ENCODE measurements at regions not wholly inside any gene's neighbourhood (a gene's known extent, or its start where the extent isn't known, plus 50 kb on each side); places are given as distances from the start of the nearest gene placed in this dataset.

DNA sequence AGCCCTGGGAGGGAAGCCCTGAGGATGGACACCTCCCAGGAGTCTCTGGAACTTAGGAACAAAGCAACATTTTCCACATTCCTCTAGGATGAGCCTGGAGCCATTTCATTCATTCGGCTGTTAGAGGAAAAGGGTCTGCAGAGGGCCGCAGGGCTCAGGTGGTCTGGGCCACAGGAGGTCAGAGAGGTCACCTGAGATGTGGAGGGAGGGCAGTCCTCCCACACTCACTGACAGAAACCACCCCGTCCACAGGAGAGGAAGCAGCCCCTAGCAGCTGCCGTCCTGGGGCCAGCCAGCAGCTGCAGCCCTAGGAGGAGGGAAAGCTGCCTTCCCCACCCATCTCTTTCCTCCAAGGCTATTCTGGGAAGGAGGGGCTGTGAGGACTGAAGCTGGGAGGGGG, 207.0 kb downstream of the CDC5L start:
- TF ChIP-seq POLR2A (IDR thresholded peaks at IDR 0.05), result no peak
- TF ChIP-seq, protein P1, sequence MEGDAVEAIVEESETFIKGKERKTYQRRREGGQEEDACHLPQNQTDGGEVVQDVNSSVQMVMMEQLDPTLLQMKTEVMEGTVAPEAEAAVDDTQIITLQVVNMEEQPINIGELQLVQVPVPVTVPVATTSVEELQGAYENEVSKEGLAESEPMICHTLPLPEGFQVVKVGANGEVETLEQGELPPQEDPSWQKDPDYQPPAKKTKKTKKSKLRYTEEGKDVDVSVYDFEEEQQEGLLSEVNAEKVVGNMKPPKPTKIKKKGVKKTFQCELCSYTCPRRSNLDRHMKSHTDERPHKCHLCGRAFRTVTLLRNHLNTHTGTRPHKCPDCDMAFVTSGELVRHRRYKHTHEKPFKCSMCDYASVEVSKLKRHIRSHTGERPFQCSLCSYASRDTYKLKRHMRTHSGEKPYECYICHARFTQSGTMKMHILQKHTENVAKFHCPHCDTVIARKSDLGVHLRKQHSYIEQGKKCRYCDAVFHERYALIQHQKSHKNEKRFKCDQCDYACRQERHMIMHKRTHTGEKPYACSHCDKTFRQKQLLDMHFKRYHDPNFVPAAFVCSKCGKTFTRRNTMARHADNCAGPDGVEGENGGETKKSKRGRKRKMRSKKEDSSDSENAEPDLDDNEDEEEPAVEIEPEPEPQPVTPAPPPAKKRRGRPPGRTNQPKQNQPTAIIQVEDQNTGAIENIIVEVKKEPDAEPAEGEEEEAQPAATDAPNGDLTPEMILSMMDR (IDR thresholded peaks at IDR 0.05), result no peak
- no peak for TF ChIP-seq POLR2AphosphoS5 (IDR thresholded peaks at IDR 0.05; ENCODE audit: insufficient read depth in 1 of 2, low read depth in 1 of 2)
- no peak overlapping the region for H3K27ac ChIP-seq
- intact Hi-C loops (cut with DNase I), result no loop called here

DNA sequence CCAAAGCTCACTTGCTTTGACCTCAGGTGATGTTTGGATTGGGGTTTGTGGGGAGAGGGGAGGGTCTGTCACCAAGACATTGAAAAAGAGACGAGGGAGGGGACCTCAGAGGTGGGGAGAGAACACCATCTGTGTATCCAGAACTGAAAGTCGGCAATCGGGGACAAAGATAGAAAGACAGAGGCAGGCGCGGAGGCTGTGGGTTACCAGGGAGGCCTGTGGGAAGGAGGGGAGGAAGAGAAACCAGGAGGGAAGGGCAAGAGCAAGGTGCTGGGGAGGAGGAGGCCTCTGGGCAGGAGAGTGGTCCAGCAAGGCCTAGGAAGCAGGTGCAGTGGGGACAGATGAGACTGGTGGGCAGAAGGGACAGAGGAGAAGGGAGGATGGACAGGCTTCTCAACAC, 211.2 kb downstream of the CDC5L start:
- Histone ChIP-seq H3K9me3 (no peaks in the 10 kb centered on the region), H3K27ac (no peak overlapping the region), H3K4me3 (no peak overlapping the region), H3K27me3 (no peaks in the 10 kb centered on the region), H3K36me3 (no peaks in the 10 kb centered on the region), H3K4me1 (no peaks in the 10 kb centered on the region)
- TF ChIP-seq, protein P1 (IDR thresholded peaks at IDR 0.05), result no peak
- no peak for TF ChIP-seq POLR2AphosphoS5 (IDR thresholded peaks at IDR 0.05; ENCODE audit: insufficient read depth in 1 of 2, low read depth in 1 of 2)
- TF ChIP-seq POLR2A (IDR thresholded peaks at IDR 0.05), result no peak
- no peak for DNase-seq (ENCODE audit: extremely low spot score in 2 of 2)
- intact Hi-C loops (cut with DNase I), result no loop called here

More for the DNA sequence above, 207.0 kb downstream of the CDC5L start:
- DNase-seq (ENCODE audit: extremely low spot score in 2 of 2), result no peak
- Histone ChIP-seq H3K4me1 (no peaks in the 10 kb centered on the region), H3K27me3 (no peaks in the 10 kb centered on the region), H3K9me3 (no peaks in the 10 kb centered on the region), H3K4me3 (no peak overlapping the region), H3K36me3 (no peaks in the 10 kb centered on the region)

DNA sequence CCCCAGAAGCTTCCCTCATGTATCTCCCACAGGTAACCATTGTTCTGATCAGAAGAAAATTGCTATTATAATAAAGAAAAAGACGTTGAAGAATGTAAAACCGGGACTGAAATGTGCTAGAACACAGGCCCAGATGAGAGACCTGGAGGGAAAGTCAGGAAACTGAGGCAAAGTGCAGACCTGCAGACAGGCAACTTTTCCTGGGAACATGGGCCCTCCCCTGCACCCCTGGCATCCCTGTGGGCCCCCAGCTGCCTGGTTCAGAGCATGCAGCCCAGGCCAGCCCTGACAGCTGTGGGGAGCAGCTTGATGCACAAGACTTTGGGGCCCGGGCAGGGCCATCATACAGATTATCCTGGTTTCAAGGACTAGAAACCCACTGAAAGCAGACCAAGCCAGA, 212.2 kb downstream of the CDC5L start:
- intact Hi-C loops (cut with DNase I), result no loop called here
- TF ChIP-seq POLR2AphosphoS5 (IDR thresholded peaks at IDR 0.05; ENCODE audit: insufficient read depth in 1 of 2, low read depth in 1 of 2), result no peak
- no peak for TF ChIP-seq POLR2A (IDR thresholded peaks at IDR 0.05)
- TF ChIP-seq, protein P1 (IDR thresholded peaks at IDR 0.05), result no peak
- H3K36me3 ChIP-seq, result no peaks in the 10 kb centered on the region
- no peak overlapping the region for H3K4me3 ChIP-seq
- no peaks in the 10 kb centered on the region for H3K9me3 ChIP-seq
- no peaks in the 10 kb centered on the region for H3K4me1 ChIP-seq
- DNase-seq (ENCODE audit: extremely low spot score in 2 of 2), result no peak
- H3K27me3 ChIP-seq, result no peaks in the 10 kb centered on the region
- no peak overlapping the region for H3K27ac ChIP-seq

- H3K27ac ChIP-seq, result no peak overlapping the region
- intact Hi-C loops (cut with DNase I), result no loop called here
- no peak for DNase-seq (ENCODE audit: extremely low spot score in 2 of 2)
- TF ChIP-seq, protein P1 (IDR thresholded peaks at IDR 0.05), result no peak
- no peak for TF ChIP-seq POLR2AphosphoS5 (IDR thresholded peaks at IDR 0.05; ENCODE audit: insufficient read depth in 1 of 2, low read depth in 1 of 2)
- no peak for TF ChIP-seq POLR2A (IDR thresholded peaks at IDR 0.05)
- no peaks in the 10 kb centered on the region for H3K27me3 ChIP-seq
- H3K4me1 ChIP-seq, result no peaks in the 10 kb centered on the region
- H3K9me3 ChIP-seq, result no peaks in the 10 kb centered on the region
- no peak overlapping the region for H3K4me3 ChIP-seq
- no peaks in the 10 kb centered on the region for H3K36me3 ChIP-seq
Observed at GRCh38 chr6:44603044-44603686, 215.7 kb downstream of the CDC5L start.

DNA sequence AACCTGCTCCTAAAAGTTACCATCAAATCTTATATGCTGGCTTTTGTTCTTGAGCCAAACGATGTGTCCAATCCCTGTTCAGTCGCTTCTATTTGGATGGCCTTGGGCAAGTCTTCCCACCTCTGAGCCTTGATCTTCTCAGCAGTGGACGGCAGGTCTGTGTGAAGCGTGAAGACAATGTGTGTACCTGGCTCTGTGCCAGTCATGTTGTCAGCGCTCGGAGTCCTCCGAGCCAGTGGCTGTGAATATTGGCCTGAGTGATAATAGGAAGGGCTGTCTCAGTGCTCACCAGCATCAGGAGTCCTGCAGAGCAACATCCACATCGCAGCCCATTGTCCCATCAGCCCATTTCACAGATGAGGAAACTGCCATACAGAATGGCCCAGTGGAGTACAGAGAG, 219.0 kb downstream of the CDC5L start:
- TF ChIP-seq POLR2AphosphoS5 (IDR thresholded peaks at IDR 0.05; ENCODE audit: insufficient read depth in 1 of 2, low read depth in 1 of 2) (no peak), POLR2A (IDR thresholded peaks at IDR 0.05) (no peak)
- TF ChIP-seq, protein P1 (IDR thresholded peaks at IDR 0.05), result no peak
- Histone ChIP-seq H3K27me3 (no peaks in the 10 kb centered on the region), H3K9me3 (no peaks in the 10 kb centered on the region), H3K27ac (no peak overlapping the region), H3K36me3 (no peaks in the 10 kb centered on the region), H3K4me3 (no peak overlapping the region), H3K4me1 (no peaks in the 10 kb centered on the region)
- intact Hi-C loops (cut with DNase I), result no loop called here
- no peak for DNase-seq (ENCODE audit: extremely low spot score in 2 of 2)

Measured in vagina (tissue), 2 donors.